ENCODE measurements at regions not wholly inside any gene's neighbourhood (a gene's known extent, or its start where the extent isn't known, plus 50 kb on each side); places are given as distances from the start of the nearest gene placed in this dataset.

- TF ChIP-seq CTCF (tag by site-specific recombination; IDR thresholded peaks at IDR 0.05) (no peak), REST (tag by site-specific recombination; IDR thresholded peaks at IDR 0.05) (no peak), PRDM10 (tag by site-specific recombination; IDR thresholded peaks at IDR 0.05) (no peak), ZNF768 (tag by site-specific recombination; IDR thresholded peaks at IDR 0.05) (no peak), GLIS1 (tag by site-specific recombination; IDR thresholded peaks at IDR 0.05) (no peak)
Measured at GRCh38 chr7:69035826-69036225, 562.4 kb upstream of the AUTS2 start.

All from HEK293 (cell line).